Thoracic aorta (tissue), 2 donors: ENCODE measurements at regions not wholly inside any gene's neighbourhood (a gene's known extent, or its start where the extent isn't known, plus 50 kb on each side); places are given as distances from the start of the nearest gene placed in this dataset.

Experiments used
- ATAC-seq: fragments of 150-250 bp; one replicate; pipeline ENCODE4 v1.8.0; 2017; ENCODE audit warnings: low read depth; ENCODE audit not compliant: insufficient number of reproducible peaks, low FRiP score
- DNase-seq: peaks from one replicate; pipeline ENCODE4 v3.0.0-alpha.2; 2020; ENCODE audit warnings: low spot score
- H3K27ac ChIP-seq, 2 donors: fragments of 200-600 bp; sonication (generic); 1 replicate in 1 of 2; 2 replicates in 1 of 2; pipeline ENCODE4 v1.5.1; 2016; ENCODE audit warnings: mild to moderate bottlenecking in 2 of 2, moderate library complexity in 2 of 2
- H3K27me3 ChIP-seq: fragments of 200-600 bp; sonication (generic); replicated peaks from 2 replicates; pipeline ENCODE4 v1.6.0; 2016; ENCODE audit warnings: mild to moderate bottlenecking; ENCODE audit not compliant: insufficient read depth
- H3K36me3 ChIP-seq: fragments of 200-600 bp; sonication (generic); one replicate; pipeline ENCODE4 v1.5.1; 2016
- H3K4me1 ChIP-seq, 2 donors: fragments of 200-600 bp; sonication (generic); 1 replicate in 1 of 2; 2 replicates in 1 of 2; pipeline versions ENCODE4 v1.5.1 to v1.6.0; 2016; ENCODE audit warnings: low read depth in 2 of 2, mild to moderate bottlenecking in 1 of 2; ENCODE audit not compliant: control insufficient read depth in 1 of 2
- H3K4me3 ChIP-seq: fragments of 200-600 bp; sonication (generic); 2 replicates; pipeline ENCODE4 v1.5.1; 2016; ENCODE audit warnings: mild to moderate bottlenecking
- H3K9me3 ChIP-seq: fragments of 200-600 bp; sonication (generic); 2 replicates; pipeline ENCODE4 v1.5.1; 2016
- TF ChIP-seq, protein P1 (sequence below): fragments of 200-600 bp; sonication (generic); IDR thresholded peaks from one replicate; pipeline ENCODE4 v1.5.1; 2019; ENCODE audit warnings: antibody characterized with exemption

DNA sequence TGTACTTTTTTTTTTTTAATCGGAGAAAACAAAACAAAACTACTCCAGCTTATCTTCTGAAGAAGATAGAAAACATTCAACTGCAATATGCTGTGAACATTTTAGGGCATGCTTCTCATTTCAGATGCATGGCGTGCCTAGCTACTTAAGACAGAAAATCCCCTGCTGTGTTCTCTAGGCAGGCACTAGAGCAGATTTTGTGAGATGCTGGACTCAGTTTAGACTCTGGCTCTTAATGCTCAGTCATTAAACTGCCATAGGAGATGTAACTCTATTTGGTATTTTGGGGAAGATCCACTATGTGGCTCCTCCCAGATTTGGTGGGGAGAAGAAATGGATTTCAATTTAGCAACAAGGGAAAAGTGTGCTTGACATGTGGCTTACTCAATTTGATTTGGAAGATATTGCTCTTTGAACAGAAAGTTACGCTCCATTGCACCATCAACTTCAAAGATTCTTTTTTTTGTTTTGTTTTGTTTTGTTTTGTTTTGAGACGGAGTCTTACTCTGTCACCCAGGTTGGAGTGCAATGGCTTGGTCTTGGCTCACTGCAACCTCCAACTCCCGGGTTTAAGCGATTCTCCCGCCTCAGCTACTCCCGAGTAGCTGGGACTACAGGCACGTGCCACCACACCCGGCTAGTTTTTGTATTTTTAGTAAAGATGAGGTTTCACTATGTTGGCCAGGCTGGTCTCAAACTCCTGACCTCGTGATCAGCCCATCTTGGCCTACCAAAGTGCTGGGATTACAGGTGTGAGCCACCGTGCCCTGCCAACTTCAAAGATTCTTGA, 62.0 kb upstream of the LEKR1 start:
- no peak for DNase-seq
- H3K4me1 ChIP-seq = peaks cover 0 to 19% of the 10 kb centered on the region in 2 donors
- no peaks in the 10 kb centered on the region for H3K9me3 ChIP-seq
- H3K27ac ChIP-seq = no peak overlapping the region
- no peaks in the 10 kb centered on the region for H3K36me3 ChIP-seq
- TF ChIP-seq, protein P1, sequence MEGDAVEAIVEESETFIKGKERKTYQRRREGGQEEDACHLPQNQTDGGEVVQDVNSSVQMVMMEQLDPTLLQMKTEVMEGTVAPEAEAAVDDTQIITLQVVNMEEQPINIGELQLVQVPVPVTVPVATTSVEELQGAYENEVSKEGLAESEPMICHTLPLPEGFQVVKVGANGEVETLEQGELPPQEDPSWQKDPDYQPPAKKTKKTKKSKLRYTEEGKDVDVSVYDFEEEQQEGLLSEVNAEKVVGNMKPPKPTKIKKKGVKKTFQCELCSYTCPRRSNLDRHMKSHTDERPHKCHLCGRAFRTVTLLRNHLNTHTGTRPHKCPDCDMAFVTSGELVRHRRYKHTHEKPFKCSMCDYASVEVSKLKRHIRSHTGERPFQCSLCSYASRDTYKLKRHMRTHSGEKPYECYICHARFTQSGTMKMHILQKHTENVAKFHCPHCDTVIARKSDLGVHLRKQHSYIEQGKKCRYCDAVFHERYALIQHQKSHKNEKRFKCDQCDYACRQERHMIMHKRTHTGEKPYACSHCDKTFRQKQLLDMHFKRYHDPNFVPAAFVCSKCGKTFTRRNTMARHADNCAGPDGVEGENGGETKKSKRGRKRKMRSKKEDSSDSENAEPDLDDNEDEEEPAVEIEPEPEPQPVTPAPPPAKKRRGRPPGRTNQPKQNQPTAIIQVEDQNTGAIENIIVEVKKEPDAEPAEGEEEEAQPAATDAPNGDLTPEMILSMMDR = no peak
- H3K27me3 ChIP-seq = no peaks in the 10 kb centered on the region
- no peak for ATAC-seq
- no peak overlapping the region for H3K4me3 ChIP-seq

DNA sequence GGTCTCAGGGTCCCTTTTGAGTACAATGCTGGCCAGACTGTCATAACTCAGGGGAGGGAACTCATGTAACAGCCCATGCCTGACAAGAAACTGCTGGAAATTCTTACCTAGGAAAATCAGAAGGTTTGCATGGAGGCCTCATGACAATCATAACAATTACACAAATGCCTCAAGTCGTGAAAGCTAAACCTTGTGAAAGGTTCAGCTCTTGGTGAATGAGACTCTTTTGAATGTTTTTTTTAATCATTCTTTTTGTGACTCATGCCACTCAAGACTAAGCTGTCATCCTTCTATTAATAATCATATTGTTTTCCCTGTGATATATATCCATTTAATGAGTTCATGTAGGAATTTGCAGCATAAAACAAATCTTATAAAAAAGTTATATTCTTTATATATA, 61.4 kb upstream of the LEKR1 start:
- H3K4me3 ChIP-seq = no peak overlapping the region
- DNase-seq = no peak
- no peaks in the 10 kb centered on the region for H3K9me3 ChIP-seq
- TF ChIP-seq, protein P1 = no peak
- no peaks in the 10 kb centered on the region for H3K27me3 ChIP-seq
- H3K27ac ChIP-seq = no peak overlapping the region
- H3K4me1 ChIP-seq = peaks cover 0 to 19% of the 10 kb centered on the region in 2 donors
- no peaks in the 10 kb centered on the region for H3K36me3 ChIP-seq
- no peak for ATAC-seq

DNA sequence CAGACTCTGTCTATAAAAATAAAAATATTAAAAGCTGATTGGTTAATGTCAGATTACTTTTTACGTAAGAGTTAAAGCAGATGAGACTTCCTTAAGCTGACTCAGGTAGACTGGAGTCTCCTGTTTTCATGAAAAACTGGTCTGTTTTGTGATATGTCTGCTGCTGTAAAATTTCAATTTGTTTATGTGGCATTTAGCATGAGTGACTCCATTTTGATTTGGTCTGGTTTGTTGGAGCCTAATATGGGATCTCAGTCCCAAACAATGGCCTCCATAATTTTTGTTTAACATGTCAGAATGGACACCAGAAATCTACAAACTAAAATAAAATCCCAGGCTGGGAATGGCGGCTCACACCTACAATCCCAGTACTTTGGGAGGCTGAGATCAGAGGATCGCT, 57.8 kb upstream of the LEKR1 start:
- TF ChIP-seq, protein P1 = no peak
- no peaks in the 10 kb centered on the region for H3K9me3 ChIP-seq
- H3K4me1 ChIP-seq = peaks cover 0 to 8% of the 10 kb centered on the region in 2 donors
- no peak overlapping the region for H3K4me3 ChIP-seq
- ATAC-seq (no peak), DNase-seq (no peak)
- no peaks in the 10 kb centered on the region for H3K36me3 ChIP-seq
- no peaks in the 10 kb centered on the region for H3K27me3 ChIP-seq
- no peak overlapping the region for H3K27ac ChIP-seq

DNA sequence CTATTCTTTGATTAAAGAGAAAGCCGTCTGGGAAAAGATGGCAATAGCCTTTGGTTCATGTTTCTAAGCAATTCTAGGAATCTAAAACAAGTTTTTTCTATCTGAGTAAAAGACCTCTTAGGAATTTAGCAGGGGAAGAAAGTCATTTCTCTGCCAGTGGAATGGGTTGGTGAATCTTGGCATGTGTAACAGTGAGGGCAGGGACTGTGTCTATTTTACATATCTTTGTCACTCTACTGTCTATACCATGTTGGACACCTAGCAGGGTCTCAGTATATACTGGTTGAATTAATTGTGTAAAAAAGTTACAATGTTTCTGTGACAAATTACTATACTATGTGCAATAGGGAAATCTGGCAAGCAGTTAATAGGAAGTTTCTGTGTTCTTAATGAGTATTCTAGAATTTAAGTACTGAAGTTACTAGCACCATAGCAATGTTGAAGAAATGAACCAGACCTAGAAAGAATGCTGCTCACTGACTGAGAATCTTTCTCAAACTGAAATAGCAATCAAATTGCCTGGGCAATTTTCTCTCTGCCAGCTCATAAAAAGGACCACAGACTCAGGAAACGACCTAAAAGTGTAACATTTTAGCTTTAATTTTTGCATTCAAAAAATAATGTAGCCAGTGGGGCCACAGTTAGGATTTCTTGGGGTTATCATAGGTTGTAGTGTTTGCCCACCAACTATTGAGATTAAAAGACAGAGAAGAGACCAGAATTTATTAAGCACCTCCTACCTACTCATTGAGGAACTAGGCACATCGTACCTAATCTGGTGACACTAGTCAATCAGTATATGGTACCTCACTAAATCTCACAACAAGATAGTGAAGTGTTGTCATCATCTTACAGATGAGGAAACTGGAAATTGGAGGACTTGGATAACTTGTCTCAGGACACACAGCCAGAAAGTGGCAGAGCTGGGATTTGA, 56.2 kb upstream of the LEKR1 start:
- Histone ChIP-seq H3K27ac (no peak overlapping the region), H3K9me3 (no peaks in the 10 kb centered on the region), H3K4me3 (no peak overlapping the region), H3K36me3 (no peaks in the 10 kb centered on the region), H3K27me3 (no peaks in the 10 kb centered on the region), H3K4me1 (peaks cover 0 to 8% of the 10 kb centered on the region in 2 donors)
- DNase-seq = no peak
- ATAC-seq = no peak
- TF ChIP-seq, protein P1 = no peak
